Activated CD4-positive, alpha-beta T cell treated with anti-CD3 and anti-CD28 coated beads, Interleukin-2, amount 10 ng/mL, durations not matched to agents 7 days and 5 days (primary cell): ENCODE measurements at regions not wholly inside any gene's neighbourhood (a gene's known extent, or its start where the extent isn't known, plus 50 kb on each side); places are given as distances from the start of the nearest gene placed in this dataset.

ENCODE experiments used
- CTCF ChIA-PET: fragments of 350-600 bp; sonication (Branson Sonifier 250); formaldehyde crosslinking; loops from one replicate; lab custom pipeline; 2021; ENCODE audit warnings: antibody characterized with exemption; lab: Charles Lee
- POLR2A ChIA-PET: fragments of 350-600 bp; sonication (Branson Sonifier 250); formaldehyde crosslinking; loops from one replicate; lab custom pipeline; 2021; ENCODE audit warnings: antibody characterized with exemption; lab: Charles Lee
- DNase-seq: peaks from one replicate; pipeline ENCODE4 v3.0.0-alpha.2; 2020
- H3K27ac Mint-ChIP-seq: one replicate; pipeline ENCODE4 v1.8.0; 2021; ENCODE audit warnings: mild to moderate bottlenecking, moderate library complexity, mixed read lengths
- H3K27me3 Mint-ChIP-seq: one replicate; pipeline ENCODE4 v1.8.0; 2021; ENCODE audit warnings: mixed read lengths
- H3K36me3 Mint-ChIP-seq: one replicate; pipeline ENCODE4 v1.8.0; 2021; ENCODE audit warnings: low read depth, mixed read lengths
- H3K4me1 Mint-ChIP-seq: one replicate; pipeline ENCODE4 v1.8.0; 2021; ENCODE audit warnings: mixed read lengths
- H3K4me3 Mint-ChIP-seq: one replicate; pipeline ENCODE4 v1.8.0; 2021; ENCODE audit warnings: mild to moderate bottlenecking, moderate library complexity, mixed read lengths
- H3K9me3 Mint-ChIP-seq: one replicate; pipeline ENCODE4 v1.8.0; 2021; ENCODE audit warnings: mixed read lengths

- CTCF ChIA-PET = interaction anchor here (1.4 kb wide), 1 partner anchor 15 kb away, joined by 3 read pairs; no protein-coding TSS in a partner anchor
- Mint-ChIP-seq H3K27me3 (peaks cover 8% of the 10 kb centered on the region), H3K36me3 (no peaks in the 10 kb centered on the region), H3K9me3 (no peaks in the 10 kb centered on the region), H3K4me3 (no peak overlapping the region), H3K27ac (no peak overlapping the region), H3K4me1 (no peaks in the 10 kb centered on the region)
- POLR2A ChIA-PET = no interaction called here
- DNase-seq = no peak
Observed at GRCh38 chr2:180677200-180677599, 303.2 kb upstream of the UBE2E3 start.

- H3K27me3 Mint-ChIP-seq = peaks cover 8% of the 10 kb centered on the region
- ChIA-PET POLR2A (no interaction called here), CTCF (interaction anchor here (1.4 kb wide), 1 partner anchor 15 kb away, joined by 3 read pairs; no protein-coding TSS in a partner anchor)
- no peaks in the 10 kb centered on the region for H3K9me3 Mint-ChIP-seq
- H3K4me1 Mint-ChIP-seq = no peaks in the 10 kb centered on the region
- H3K36me3 Mint-ChIP-seq = no peaks in the 10 kb centered on the region
- no peak for DNase-seq
- H3K27ac Mint-ChIP-seq = no peak overlapping the region
- H3K4me3 Mint-ChIP-seq = no peak overlapping the region
Observed at GRCh38 chr2:180676520-180677025, 303.8 kb upstream of the UBE2E3 start.

DNA sequence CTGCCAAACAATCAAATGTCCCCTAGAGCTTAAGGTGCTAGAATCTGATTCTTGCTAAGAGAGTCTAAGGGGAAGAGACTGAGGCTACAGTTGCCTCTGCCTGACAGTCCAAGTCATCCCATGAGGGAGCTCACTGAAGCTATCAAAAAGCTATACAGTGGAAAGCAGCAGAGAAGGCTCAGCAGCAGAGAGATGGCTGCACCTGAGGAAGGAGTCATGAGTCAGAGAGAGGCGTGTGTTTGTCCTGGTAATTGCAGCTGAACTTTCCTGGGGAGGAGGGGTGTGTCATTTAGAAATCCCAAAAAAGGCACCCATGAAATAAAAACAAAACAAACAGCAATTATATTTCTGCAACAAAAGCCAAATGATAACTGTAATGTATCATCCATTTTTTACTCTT lies 305.2 kb upstream of the UBE2E3 start:
- Mint-ChIP-seq H3K4me1 (no peaks in the 10 kb centered on the region), H3K4me3 (no peak overlapping the region), H3K36me3 (no peaks in the 10 kb centered on the region), H3K9me3 (no peaks in the 10 kb centered on the region), H3K27ac (no peak overlapping the region), H3K27me3 (peaks cover 8% of the 10 kb centered on the region)
- ChIA-PET CTCF (no interaction called here), POLR2A (no interaction called here)
- no peak for DNase-seq

- Mint-ChIP-seq H3K36me3 (no peaks in the 10 kb centered on the region), H3K4me1 (no peaks in the 10 kb centered on the region), H3K27ac (no peak overlapping the region), H3K27me3 (peaks cover 3% of the 10 kb centered on the region), H3K9me3 (no peaks in the 10 kb centered on the region), H3K4me3 (no peak overlapping the region)
- ChIA-PET CTCF (no interaction called here), POLR2A (no interaction called here)
- no peak for DNase-seq
Observed at GRCh38 chr2:180672377-180672776, 308.0 kb upstream of the UBE2E3 start.

- Mint-ChIP-seq H3K4me3 (no peak overlapping the region), H3K9me3 (no peaks in the 10 kb centered on the region)
Observed at GRCh38 chr2:180670302-180671003, 310.0 kb upstream of the UBE2E3 start.

DNA sequence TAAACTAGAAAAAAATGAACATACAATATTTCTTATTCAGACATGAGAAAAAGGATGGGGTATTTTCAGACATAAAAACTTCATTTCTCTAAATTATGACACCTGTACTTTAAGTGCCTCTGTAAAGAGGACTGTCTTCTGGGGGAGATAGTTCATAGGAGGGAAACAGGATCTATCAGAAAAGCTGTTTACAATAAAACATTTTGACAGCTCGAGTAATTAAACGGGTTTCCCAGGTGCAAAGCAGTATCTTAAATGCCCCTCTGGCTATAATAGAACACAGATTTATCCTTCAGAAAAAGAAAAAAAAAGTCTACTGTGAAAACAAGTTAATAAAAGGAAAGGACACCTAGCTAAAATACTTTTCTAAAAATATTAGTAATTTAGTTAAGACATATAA lies 311.4 kb upstream of the UBE2E3 start:
- no peaks in the 10 kb centered on the region for H3K36me3 Mint-ChIP-seq
- H3K9me3 Mint-ChIP-seq = no peaks in the 10 kb centered on the region
- no peak overlapping the region for H3K4me3 Mint-ChIP-seq
- DNase-seq = no peak
- POLR2A ChIA-PET = no interaction called here
- peaks cover 2% of the 10 kb centered on the region for H3K27me3 Mint-ChIP-seq
- no peaks in the 10 kb centered on the region for H3K4me1 Mint-ChIP-seq
- no peak overlapping the region for H3K27ac Mint-ChIP-seq
- CTCF ChIA-PET = interaction anchor here (1.2 kb wide), 1 partner anchor 85 kb away, joined by 4 read pairs; no protein-coding TSS in a partner anchor

More at GRCh38 chr2:180670302-180671003, 310.0 kb upstream of the UBE2E3 start:
- Mint-ChIP-seq H3K27me3 (peaks cover 5% of the 10 kb centered on the region), H3K4me1 (no peaks in the 10 kb centered on the region), H3K27ac (no peak overlapping the region), H3K36me3 (no peaks in the 10 kb centered on the region)
- no peak for DNase-seq
- POLR2A ChIA-PET = no interaction called here
- CTCF ChIA-PET = no interaction called here

- DNase-seq = no peak
- H3K9me3 Mint-ChIP-seq = no peaks in the 10 kb centered on the region
- no peaks in the 10 kb centered on the region for H3K36me3 Mint-ChIP-seq
- POLR2A ChIA-PET = no interaction called here
- peaks cover 3% of the 10 kb centered on the region for H3K4me1 Mint-ChIP-seq
- no peak overlapping the region for H3K27ac Mint-ChIP-seq
- no peak overlapping the region for H3K4me3 Mint-ChIP-seq
- CTCF ChIA-PET = no interaction called here
- peaks cover 4% of the 10 kb centered on the region for H3K27me3 Mint-ChIP-seq
Observed at GRCh38 chr2:180664507-180664906, 315.9 kb upstream of the UBE2E3 start.

DNA sequence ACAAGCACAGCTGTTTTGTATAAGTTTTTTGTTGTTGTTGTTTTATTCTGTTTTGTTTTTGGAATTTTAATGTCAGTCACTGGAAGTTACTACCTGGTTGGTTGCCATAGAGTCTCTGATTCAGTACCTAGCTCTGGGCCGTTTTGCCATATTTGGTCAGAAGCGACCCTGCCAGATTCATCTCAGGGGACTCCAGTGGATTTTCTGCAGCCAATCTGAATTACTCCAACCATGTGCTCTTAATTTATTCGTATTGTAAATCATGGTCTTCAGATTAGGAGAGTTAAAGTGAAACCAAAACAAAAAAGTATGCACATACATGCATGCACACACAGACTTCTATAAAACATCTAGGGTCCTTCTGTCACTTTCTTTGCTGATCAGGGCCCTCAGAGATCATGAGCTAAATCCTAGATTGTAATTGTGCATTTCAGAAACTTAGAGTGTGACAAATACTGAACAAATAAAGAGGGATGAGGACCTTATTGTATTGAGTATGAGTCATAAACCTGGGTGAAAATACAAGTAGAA lies 317.4 kb upstream of the UBE2E3 start:
- H3K4me1 Mint-ChIP-seq = peaks cover 3% of the 10 kb centered on the region
- H3K4me3 Mint-ChIP-seq = no peak overlapping the region
- no peak overlapping the region for H3K27ac Mint-ChIP-seq
- H3K9me3 Mint-ChIP-seq = no peaks in the 10 kb centered on the region
- no peak for DNase-seq
- no peaks in the 10 kb centered on the region for H3K36me3 Mint-ChIP-seq
- ChIA-PET CTCF (no interaction called here), POLR2A (interaction anchor here (0.6 kb wide), 1 partner anchor 513 kb away, joined by 3 read pairs; no protein-coding TSS in a partner anchor)
- H3K27me3 Mint-ChIP-seq = peaks cover 5% of the 10 kb centered on the region

DNA sequence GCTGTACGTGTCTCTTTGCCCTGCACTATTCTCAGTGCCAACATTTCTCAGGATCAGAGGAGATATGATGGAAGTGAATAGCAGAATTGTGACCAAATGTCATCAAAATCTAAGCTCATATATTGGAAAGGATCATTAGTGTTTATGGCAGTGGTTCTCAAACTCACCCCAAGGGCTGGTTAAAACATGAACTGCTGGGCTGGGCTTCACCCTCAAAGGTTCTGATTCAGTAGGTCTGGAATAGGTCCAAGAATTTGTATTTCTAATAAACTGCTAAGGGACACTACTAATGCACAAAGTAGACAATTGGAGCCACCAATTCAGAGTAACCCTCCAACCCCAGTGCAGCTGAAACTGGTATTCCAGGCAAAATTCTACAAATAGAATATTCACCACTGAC lies 317.9 kb upstream of the UBE2E3 start:
- Mint-ChIP-seq H3K4me3 (no peak overlapping the region), H3K27me3 (peaks cover 5% of the 10 kb centered on the region), H3K27ac (no peak overlapping the region), H3K4me1 (peaks cover 3% of the 10 kb centered on the region), H3K9me3 (no peaks in the 10 kb centered on the region), H3K36me3 (no peaks in the 10 kb centered on the region)
- no peak for DNase-seq
- POLR2A ChIA-PET = no interaction called here
- CTCF ChIA-PET = no interaction called here

GRCh38 chr2:180661686-180662030 lies 318.7 kb upstream of the UBE2E3 start:
- H3K36me3 Mint-ChIP-seq = no peaks in the 10 kb centered on the region
- no peak overlapping the region for H3K4me3 Mint-ChIP-seq
- H3K27me3 Mint-ChIP-seq = peaks cover 5% of the 10 kb centered on the region
- no peak overlapping the region for H3K27ac Mint-ChIP-seq
- H3K9me3 Mint-ChIP-seq = no peaks in the 10 kb centered on the region
- ChIA-PET CTCF (no interaction called here), POLR2A (no interaction called here)
- H3K4me1 Mint-ChIP-seq = peaks cover 3% of the 10 kb centered on the region
- DNase-seq = no peak

- H3K4me1 Mint-ChIP-seq = peaks cover 3% of the 10 kb centered on the region
- no peak for DNase-seq
- H3K4me3 Mint-ChIP-seq = no peak overlapping the region
- no peaks in the 10 kb centered on the region for H3K9me3 Mint-ChIP-seq
- POLR2A ChIA-PET = no interaction called here
- peaks cover 3% of the 10 kb centered on the region for H3K27me3 Mint-ChIP-seq
- H3K27ac Mint-ChIP-seq = no peak overlapping the region
- H3K36me3 Mint-ChIP-seq = no peaks in the 10 kb centered on the region
- CTCF ChIA-PET = interaction anchor here (0.7 kb wide), 1 partner anchor 72 kb away, joined by 3 read pairs; no protein-coding TSS in a partner anchor
Observed at GRCh38 chr2:180660881-180661685, 319.3 kb upstream of the UBE2E3 start.

DNA sequence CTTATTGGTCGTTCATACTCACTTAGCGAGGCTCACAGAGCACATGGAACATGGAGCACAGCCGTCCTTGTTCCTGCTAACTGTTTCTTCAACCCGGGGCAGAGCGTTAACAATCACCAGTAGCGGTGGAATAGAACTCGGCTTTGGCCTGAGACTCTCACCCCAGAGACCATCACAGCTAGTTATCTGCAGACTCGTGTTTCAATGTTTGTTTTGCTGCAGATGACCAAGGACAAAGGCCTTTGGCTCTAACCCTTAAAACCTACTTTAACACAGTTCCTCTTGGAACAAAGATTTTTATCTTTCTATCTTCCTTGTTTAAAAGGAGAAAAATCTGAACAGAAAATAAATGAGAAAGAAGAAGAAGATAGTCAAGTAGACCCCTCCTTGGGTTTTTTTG lies 320.2 kb upstream of the UBE2E3 start:
- Mint-ChIP-seq H3K9me3 (no peaks in the 10 kb centered on the region), H3K27ac (no peak overlapping the region), H3K4me3 (no peak overlapping the region), H3K4me1 (peaks cover 3% of the 10 kb centered on the region), H3K27me3 (peaks cover 5% of the 10 kb centered on the region), H3K36me3 (no peaks in the 10 kb centered on the region)
- ChIA-PET POLR2A (no interaction called here), CTCF (no interaction called here)
- no peak for DNase-seq

- H3K9me3 Mint-ChIP-seq = no peaks in the 10 kb centered on the region
- no peak for DNase-seq
- CTCF ChIA-PET = no interaction called here
- no peaks in the 10 kb centered on the region for H3K4me1 Mint-ChIP-seq
- H3K27me3 Mint-ChIP-seq = peaks cover 5% of the 10 kb centered on the region
- no peak overlapping the region for H3K27ac Mint-ChIP-seq
- no peaks in the 10 kb centered on the region for H3K36me3 Mint-ChIP-seq
- H3K4me3 Mint-ChIP-seq = no peak overlapping the region
- POLR2A ChIA-PET = no interaction called here
Observed at GRCh38 chr2:180657054-180657453, 323.4 kb upstream of the UBE2E3 start.
